Left colon (tissue), 2 donors: ENCODE measurements at regions not wholly inside any gene's neighbourhood (a gene's known extent, or its start where the extent isn't known, plus 50 kb on each side); places are given as distances from the start of the nearest gene placed in this dataset.

Experiments used
- ATAC-seq: fragments of 200-7000 bp; cut with Tn5 transposase; one replicate; pipeline ENCODE4 v1.9.1; 2020; ENCODE audit warnings: mild to moderate bottlenecking, moderate library complexity
- DNase-seq, 2 donors: peaks; one replicate each; pipeline ENCODE4 v3.0.0-alpha.2; 2020
- intact Hi-C, 2 donors: fragments of 100-400 bp; cut with DNase I in 1 of 2; cut with micrococcal nuclease in 1 of 2; formaldehyde crosslinking; loops; one replicate each; pipeline versions ENCODE4 v1.11.2 to v1.14.0; 2022; cut with DNase I, micrococcal nuclease
- donor health status: DM: no; HTN: no; CAD: no.
- donor health status: DM: yes; HTN: yes; CAD: no.

DNA sequence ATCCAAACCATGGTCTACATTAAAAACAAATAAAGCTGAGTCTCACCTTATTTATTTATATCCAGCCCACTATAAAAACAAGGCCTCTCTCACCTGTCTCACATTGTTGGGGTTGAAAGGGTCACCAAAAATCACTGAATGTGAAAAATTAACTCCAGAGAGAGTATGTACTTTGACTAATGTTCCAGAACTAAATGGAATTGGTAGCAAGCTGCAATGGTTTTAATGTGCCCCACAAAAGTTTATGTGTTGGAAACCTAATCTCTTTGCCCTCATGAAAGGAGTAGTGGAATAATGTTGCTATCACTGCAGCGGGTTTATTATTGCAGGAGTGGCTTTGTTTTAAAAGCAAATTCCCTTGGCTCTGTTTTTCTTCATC lies 230.3 kb downstream of the LTN1 start:
- ATAC-seq (no peak), DNase-seq (no peak)
- intact Hi-C loops: no loop called here

DNA sequence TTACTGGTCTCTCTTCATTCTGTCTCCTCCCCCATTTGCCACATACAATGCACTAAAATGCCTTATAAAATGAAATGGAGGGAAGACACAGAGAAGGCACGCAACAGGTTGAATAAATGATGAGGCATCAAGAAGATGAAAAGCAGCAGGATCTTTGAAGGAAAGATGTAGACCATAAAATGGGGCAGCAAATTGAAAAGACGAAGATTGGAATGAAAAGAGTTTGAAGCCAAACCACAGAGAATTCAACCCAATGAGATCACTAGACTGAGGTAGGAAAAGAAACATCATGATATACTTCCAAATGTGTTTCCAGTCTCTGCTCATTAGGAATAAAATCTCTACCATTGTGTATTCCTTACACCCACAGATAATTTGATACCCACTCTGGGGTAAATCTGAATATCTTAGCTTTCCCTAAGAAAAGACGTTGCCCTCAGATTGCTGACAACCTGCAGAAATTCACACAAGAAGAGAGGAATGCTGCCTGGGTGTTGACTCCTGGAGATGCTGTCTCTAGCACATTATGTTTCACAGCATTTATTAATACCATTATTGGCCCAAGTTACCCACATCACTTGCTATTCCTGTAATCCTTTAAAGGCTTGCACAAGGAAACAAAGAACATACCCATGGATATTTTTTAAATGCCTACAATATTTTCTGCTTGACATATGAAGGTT lies 230.9 kb downstream of the LTN1 start:
- no peak for DNase-seq
- intact Hi-C loops: no loop called here
- ATAC-seq: no peak

DNA sequence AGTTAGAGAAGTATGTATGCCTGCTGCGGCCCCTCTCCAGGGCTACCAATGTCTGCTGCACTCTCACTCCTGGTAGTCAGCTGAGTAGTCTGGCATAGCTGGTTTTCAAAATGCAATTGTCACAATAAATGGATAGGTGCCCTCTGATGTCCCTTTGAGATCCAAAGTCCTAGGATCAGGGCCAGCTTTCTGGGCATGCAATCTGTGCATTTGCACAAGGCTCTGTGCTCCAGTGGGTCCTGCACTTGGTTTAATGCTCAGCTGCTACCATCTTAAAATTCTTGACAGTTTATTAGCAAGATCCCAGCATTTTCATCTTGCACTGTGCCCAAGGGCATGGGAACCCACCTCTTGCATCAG lies 233.8 kb downstream of the LTN1 start:
- no peak for ATAC-seq
- DNase-seq: no peak
- intact Hi-C loops: no loop called here

DNA sequence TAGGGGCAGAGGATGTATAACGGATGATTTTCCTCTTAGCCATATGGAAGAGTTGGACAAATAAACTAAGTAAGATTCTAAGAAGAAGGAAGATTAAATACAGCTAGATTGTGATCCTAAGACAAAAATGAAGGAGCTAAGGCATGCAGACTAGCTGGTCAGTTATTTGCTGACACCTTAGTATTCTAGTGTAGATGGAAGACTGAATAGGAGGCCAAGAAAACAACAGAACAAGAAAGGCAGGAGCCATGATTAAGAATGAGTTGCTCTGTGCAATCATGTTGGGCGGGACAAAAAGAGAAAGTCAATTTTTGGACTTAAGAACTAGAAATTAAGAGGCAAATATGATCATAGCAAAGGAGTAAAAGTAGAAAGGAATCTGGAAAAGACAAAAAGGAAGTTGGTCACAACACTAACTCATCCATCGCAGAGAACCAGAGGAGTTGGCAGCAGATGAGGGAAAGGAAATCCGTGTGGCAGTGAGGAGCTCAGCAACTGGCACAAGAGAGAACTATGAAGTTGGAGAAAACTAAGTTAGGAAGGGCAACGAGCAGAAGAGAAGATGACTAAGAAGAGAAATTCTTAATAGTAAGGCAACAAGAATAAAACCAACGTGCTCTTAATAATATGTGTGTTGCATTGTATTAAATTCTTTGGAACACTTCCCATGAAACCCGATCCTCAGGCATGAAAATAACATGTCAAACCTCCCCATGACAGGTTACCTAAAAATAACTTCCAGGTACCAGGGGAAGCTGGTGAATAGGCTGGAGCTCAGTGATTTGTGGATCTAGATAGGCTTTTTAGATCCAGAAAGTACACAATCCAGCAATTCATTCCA lies 234.4 kb downstream of the LTN1 start:
- intact Hi-C loops: no loop called here
- ATAC-seq: no peak
- no peak for DNase-seq

DNA sequence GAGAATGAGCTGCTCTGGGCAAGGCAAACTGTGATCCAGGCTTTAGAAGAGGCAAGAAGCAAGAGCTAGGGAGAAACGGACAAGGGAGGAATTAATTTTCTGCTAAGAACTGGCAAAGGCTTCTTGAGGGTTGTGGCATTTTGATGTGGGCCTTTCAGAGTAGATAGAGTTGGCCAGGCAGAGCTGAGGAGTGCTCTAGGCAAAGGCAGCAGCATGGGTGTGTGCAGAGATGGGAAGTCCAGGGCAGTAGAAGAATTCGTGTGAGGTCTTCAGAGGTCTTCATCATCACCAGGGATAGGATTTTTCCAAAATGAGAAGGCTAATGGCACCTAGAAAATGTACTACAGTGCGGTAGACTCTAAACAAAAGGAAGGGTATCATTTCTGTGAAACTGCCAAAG lies 237.8 kb downstream of the LTN1 start:
- no peak for ATAC-seq
- no peak for DNase-seq
- intact Hi-C loops: no loop called here

DNA sequence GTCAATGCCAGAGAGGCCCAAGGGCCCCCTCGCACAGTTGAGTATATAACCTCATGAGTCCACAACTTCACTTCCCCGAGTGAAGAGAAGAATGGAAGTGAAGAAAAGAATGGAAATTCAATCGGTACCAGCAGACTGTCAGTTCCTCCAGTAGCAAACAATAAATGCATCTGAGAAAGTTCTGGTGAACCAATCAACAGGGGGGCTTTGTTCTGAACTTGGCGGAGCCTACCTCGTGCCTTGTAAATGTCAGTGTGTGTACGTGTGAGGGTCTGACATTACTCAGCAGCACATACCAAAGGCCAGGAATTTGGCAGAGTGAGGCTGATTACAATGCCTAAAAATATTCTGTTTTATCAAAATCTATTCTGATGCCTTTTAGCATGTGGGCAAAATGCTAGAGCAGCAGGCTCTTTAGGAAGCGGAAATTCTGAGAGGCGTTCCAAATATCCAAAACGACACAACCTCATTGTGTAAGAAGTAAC lies 238.5 kb downstream of the LTN1 start:
- intact Hi-C loops: no loop called here
- peak in 1 of 2 donors; percentile 4 for DNase-seq
- ATAC-seq: no peak

DNA sequence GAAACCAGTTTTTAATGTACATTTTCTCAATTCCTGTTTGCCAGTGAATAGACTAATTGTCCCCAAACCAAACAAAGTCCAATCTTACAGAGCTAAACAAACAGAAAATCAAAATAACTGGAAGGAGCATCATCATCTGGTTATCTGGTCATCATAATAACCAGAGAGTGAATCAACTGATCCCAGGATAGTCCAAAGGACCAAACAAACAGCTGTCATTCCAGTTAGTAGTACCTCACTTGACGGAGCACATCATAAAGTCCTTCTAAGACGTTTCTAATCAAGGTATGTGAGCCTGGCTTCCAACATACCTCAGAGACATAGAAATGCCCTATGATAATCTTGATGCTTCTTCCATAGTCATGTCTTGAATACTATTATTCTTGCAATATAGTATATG lies 240.5 kb downstream of the LTN1 start:
- DNase-seq (no peak), ATAC-seq (no peak)
- intact Hi-C loops: no loop called here

DNA sequence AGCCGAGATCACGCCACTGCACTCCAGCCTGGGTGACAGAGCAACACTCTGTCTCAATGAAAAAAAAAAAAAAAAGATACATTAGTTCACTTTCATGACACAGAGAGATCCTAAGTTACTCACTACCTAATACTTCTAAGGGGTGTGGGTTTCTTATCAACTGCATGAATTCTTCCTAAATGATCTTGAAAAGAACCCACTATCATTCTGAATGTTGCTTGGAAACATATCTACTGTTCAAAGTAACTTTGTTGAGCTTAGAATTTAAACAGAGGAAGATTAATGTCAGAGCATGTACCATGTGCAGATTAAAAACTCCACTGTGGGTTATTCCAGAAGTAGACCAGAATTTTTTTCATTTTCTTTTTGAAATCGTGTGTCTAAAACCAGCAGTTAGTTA lies 241.5 kb downstream of the LTN1 start:
- DNase-seq: no peak
- intact Hi-C loops: no loop called here
- no peak for ATAC-seq

DNA sequence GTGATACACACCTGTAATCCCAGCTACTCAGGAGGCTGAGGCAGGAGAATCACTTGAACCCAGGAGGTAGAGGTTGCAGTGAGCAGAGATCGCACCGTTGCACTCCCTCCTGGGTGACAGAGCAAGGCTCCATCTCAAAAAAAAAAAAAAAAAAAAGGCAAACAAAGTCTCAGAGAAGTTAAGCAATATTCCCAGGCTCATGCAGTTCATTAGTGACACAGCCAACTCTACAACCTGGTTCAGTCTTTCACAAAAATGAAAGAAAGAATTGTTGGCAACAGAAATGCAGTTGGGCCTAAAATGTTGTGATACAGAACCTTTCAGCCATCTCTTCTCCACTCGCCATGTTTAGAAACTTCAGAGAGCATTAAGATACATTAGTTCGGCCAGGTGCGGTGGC lies 242.1 kb downstream of the LTN1 start:
- intact Hi-C loops: no loop called here
- no peak for ATAC-seq

DNA sequence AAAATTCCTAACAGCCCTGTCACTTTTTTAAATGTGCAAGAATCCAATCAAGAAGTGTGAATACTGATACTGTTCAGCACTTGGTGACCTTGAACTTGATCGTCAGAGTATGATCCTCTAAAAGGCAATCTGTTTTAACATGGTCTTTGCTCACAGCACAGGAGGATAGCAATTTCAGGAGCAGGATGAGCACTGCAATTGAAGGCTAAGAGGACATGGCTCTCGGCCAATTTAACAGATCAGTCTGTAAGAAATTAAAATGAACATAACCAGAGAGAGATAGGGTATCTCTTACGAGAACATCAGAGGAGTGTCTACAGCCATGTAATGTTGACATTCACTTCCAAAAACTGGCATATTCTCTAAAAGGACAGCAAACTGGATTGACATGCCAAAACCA lies 243.1 kb downstream of the LTN1 start:
- no peak for DNase-seq
- intact Hi-C loops: loop anchor here in 1 of 2 donors (5.0 to 10.0 kb wide), 3 partner anchors 235 to 1902 kb away; partner anchors contain the start of gene ADAMTS1
- ATAC-seq: no peak

More for the DNA sequence above, 242.1 kb downstream of the LTN1 start:
- DNase-seq: no peak

DNA sequence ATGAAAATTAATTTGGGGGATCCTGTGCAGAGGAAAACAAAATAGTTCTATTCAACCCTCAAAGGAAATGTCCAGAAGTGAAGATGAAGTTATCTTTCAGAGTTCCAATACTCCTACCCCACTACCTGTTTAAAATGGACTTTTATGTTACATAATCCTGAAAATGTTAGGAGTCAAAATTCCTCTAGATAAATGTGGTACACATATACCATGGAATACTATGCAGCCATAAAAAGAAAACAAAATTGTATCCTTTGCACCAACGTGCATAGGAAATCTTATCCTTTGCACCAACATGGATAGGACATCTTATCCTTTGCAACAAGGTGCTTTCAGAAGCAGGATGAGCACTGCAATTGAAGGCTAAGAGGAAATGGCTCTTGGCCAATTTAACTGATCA lies 245.2 kb downstream of the LTN1 start:
- ATAC-seq (no peak), DNase-seq (no peak)
- intact Hi-C loops: loop anchor here in 1 of 2 donors (5.0 to 10.0 kb wide), 3 partner anchors 233 to 1900 kb away; partner anchors contain the start of gene ADAMTS1

DNA sequence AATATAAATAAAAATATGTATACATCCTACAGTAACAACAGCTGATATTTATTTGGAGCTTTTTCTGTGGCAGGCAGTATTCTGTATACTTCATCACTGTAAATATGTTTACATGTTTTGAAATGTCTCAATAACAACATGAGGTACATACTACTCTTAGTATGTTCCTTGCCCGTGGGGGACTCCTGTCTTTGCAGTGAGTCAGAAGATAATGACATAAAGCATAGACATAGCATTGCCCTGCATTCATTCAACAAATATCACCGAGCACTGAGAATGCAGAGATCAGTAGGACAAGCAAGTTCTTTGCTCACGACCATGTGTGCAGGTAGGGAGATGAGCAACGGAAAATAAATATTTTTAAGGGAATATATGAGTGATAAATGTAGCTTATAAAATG lies 246.5 kb downstream of the LTN1 start:
- DNase-seq: no peak
- no peak for ATAC-seq
- intact Hi-C loops: loop anchor here in 1 of 2 donors (5.0 to 10.0 kb wide), 3 partner anchors 231 to 1899 kb away; partner anchors contain the start of gene ADAMTS1

DNA sequence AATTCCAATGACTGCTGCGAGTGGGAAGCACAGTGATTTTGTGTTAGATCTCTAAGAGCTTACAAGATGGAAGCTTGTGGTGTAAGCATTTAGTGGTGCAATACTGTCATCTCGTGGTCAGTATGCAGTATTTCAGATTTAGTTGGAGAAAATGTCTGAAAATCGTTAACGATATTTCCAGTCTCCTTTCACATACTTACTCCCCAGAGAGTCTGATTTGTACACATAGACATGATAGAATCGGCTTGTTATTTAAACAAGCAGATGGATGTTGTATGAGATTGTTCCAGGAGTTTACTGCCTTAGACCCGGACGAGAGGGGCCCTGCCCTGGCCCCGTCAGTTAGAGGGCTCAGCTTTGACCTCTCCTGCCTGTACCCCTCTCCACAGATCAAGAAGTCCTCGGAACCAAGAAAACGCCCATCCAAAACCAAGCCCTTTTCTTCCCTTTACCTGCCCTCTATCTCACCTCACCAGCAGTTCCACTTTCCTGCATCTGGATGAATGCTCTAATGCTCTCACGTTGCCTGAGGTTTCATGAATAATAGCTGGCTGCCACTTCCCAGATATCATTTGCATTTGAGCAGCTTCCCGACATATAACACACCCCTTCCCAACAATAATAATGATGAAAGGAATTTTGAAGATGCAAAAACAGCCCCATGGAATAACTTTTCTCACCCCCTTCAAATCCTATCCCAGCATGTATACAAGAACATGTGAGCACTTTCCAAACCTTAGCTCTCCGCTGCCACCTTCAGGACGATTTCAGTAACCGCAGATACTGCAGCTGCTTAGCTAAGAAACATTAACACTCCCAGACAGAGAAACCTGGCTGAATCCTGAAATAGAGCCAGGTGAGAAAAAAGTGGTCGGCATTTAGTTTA lies 247.3 kb downstream of the LTN1 start:
- intact Hi-C loops: loop anchor here in 1 of 2 donors (5.0 to 10.0 kb wide), 3 partner anchors 231 to 1898 kb away; partner anchors contain the start of gene ADAMTS1
- peak; percentile 61 to 66 for DNase-seq
- ATAC-seq: peak; percentile 94

DNA sequence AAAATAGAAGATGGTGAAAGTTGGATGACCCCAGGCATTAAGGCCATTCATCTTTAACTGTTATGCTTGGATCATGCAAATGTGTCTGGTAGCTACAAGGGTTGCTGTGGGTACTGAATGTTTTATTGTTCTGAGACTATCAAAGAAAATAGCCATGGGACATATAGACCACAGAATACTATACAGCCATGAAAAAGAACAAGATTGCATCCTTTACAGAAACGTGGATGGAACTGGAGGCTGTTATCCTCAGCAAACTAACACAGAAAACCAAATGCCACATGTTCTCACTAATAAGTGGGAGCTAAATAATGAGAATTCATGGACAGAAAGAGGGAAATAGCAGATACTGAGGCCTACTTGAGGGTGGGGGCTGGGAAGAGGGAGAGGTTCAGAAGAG lies 249.0 kb downstream of the LTN1 start:
- intact Hi-C loops: loop anchor here in 1 of 2 donors (10.0 kb wide), 2 partner anchors 229 to 1039 kb away; no protein-coding TSS in a partner anchor
- no peak for DNase-seq
- no peak for ATAC-seq

DNA sequence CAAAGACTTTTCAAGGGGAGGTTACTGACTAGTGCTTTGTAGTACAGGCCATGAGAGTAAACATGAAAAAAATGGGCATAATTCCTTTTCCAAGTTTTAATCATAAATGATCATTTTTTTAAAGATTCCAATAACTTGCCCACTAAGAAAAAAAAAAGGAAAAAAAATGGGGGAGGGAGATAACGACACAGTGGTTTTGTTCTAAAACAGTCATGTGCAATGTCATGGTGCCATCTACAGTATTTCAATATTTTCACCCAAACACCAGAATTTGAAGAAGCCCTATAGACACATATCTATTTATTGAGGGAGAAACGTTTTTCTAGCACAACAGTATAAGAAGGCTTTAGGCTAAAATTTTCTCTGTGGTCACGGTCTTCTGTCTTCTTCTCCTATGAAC lies 250.2 kb downstream of the LTN1 start:
- DNase-seq (no peak), ATAC-seq (no peak)
- intact Hi-C loops: loop anchor here in 1 of 2 donors (10.0 kb wide), 2 partner anchors 228 to 1038 kb away; no protein-coding TSS in a partner anchor

DNA sequence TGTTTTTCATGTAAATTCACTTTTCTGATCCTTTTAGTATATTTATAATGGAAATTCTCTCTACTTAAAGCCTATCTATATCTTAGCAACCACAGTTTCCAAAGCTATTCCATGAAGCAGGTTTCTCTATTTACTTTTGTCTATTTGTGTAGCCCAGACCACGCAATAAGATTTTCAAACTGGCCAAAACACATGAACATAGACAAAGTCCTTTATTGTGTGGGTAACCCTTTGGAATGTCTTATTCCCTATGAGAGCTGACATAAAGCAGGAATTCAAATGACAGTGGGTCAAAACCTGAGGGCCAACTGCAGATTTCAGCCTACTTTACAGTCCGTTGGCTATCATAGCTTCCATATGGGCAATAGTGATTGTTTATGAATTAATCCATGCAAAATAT lies 252.6 kb downstream of the LTN1 start:
- ATAC-seq: no peak
- no peak for DNase-seq
- intact Hi-C loops: loop anchor here in 1 of 2 donors (10.0 kb wide), 2 partner anchors 225 to 1035 kb away; no protein-coding TSS in a partner anchor

DNA sequence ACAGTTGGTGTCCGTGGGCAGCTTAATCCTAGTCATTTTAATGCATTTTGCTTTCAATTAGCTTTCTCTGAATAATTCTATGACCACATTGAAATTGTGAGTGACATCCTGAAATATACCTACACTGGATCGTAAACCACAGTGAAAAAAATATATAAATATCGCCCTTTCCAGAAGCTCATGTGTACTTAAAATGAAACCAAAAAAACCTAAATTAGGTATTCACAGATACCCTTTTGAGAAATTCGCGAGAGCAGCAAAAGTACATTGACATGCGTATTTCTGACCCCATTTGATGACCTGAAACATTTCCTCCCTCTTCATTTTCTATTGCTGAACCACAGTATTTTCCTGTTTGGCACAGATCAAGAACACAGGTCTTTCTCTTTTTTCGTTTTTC lies 253.8 kb downstream of the LTN1 start:
- DNase-seq: no peak
- intact Hi-C loops: no loop called here

DNA sequence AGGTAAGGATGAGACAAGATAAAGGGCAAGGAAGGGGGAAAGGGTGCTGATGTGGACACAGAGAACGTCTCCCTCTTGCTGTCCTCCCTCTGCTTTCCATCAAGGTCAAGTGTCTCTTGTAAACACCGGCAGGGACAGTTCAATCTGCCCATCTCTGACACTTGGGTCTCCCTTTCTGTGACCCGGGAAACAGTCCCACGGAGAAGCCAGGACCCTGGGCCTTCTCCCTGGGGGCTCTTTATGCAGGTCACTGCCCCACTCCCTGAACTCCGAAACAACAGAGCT lies 254.3 kb downstream of the LTN1 start:
- DNase-seq (no peak), ATAC-seq (no peak)
- intact Hi-C loops: no loop called here

More for the DNA sequence above, 253.8 kb downstream of the LTN1 start:
- ATAC-seq: no peak
